Lung (tissue), 11 donors: ENCODE measurements at regions not wholly inside any gene's neighbourhood (a gene's known extent, or its start where the extent isn't known, plus 50 kb on each side); places are given as distances from the start of the nearest gene placed in this dataset.
"Not testable (repeated sequence)": the region's sequence is repeated elsewhere in the genome, so short reads cannot be mapped to it uniquely, and the experiment has no call there.

Experiments
- ATAC-seq: fragments of 200-7000 bp; cut with Tn5 transposase; one replicate; pipeline ENCODE4 v1.9.1; 2020; ENCODE audit warnings: moderate number of reproducible peaks; ENCODE audit not compliant: insufficient read depth, low FRiP score
- DNase-seq, 3 donors: peaks; one replicate each; pipeline ENCODE4 v3.0.0-alpha.2; 2013 to 2017
- H3K27ac ChIP-seq, 2 donors: one replicate each; pipeline ENCODE4 v1.5.1; 2013; ENCODE audit warnings: mild to moderate bottlenecking in 2 of 2, moderate library complexity in 2 of 2, control low read depth in 1 of 2, inconsistent platforms in 1 of 2, low read depth in 1 of 2, low read length in 1 of 2
- H3K27me3 ChIP-seq, 3 donors: one replicate each; pipeline ENCODE4 v1.5.1; 2013; ENCODE audit warnings: low read length in 2 of 3; ENCODE audit not compliant: control insufficient read depth in 3 of 3, insufficient read depth in 3 of 3
- H3K36me3 ChIP-seq, 4 donors: one replicate each; pipeline ENCODE4 v1.5.1; 2013; ENCODE audit warnings: low read length in 4 of 4, mild to moderate bottlenecking in 1 of 4, moderate library complexity in 1 of 4; ENCODE audit not compliant: control insufficient read depth in 4 of 4, insufficient read depth in 4 of 4
- H3K4me1 ChIP-seq, 5 donors: one replicate each; pipeline ENCODE4 v1.5.1; 2013; ENCODE audit warnings: low read length in 5 of 5, mild to moderate bottlenecking in 2 of 5, moderate library complexity in 1 of 5; ENCODE audit not compliant: control insufficient read depth in 5 of 5, insufficient read depth in 5 of 5
- H3K4me3 ChIP-seq: one replicate; pipeline ENCODE4 v1.5.1; 2013; ENCODE audit warnings: mild to moderate bottlenecking, control low read depth, moderate library complexity
- H3K9ac ChIP-seq, 2 donors: one replicate each; pipeline ENCODE4 v1.5.1; 2013; ENCODE audit warnings: low read length in 2 of 2, control low read depth in 1 of 2; ENCODE audit not compliant: insufficient read depth in 1 of 2
- H3K9me3 ChIP-seq, 4 donors: one replicate each; pipeline ENCODE4 v1.5.1; 2013; ENCODE audit warnings: low read length in 3 of 4, mild to moderate bottlenecking in 1 of 4, moderate library complexity in 1 of 4; ENCODE audit not compliant: control insufficient read depth in 4 of 4, insufficient read depth in 3 of 4
- CTCF ChIP-seq: IDR thresholded peaks from 2 replicates; pipeline ENCODE4 v1.5.1; 2012; ENCODE audit warnings: mild to moderate bottlenecking; ENCODE audit errors: control extremely low read depth, extremely low read depth
- WGBS, 2 donors: extraction: QIAGEN DNeasy Blood & Tissue Kit; methylation state at CpG; one replicate each; pipeline ENCODE4 v1.1.7; 2013; 5-methylcytosine and 5-hydroxymethylcytosine counted together
- donor health status: control.
- donor health status: control.
- donor health status: Bipolar disorder and iron deficiency.
- donor health status: healthy.
- donor health status: DM: yes; HTN: yes; CAD: no.

DNA sequence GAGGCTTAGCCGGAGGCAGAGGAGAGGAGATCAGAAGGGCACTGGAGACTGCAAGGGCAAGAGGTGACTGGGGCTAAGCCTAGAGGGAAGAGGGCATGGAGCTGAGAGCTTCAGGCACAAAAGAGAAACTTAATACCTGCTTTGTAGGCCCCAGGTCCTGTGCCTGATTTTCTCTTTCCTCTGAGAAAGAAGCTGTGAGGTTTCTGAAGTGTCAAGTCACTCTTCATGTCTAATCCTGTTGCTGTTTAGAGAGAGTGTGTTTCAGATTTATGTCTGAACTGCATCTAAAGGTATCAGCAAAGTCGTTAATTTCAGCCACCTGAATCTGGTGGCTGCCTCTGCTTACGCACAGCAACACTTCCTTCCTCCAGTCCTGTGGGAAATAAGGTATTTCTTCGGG lies 106.9 kb upstream of the RNU6-1 start:
- no peak for TF ChIP-seq CTCF
- DNase-seq = no peak
- no peak overlapping the region for H3K27ac ChIP-seq
- no peak overlapping the region for H3K4me3 ChIP-seq
- H3K9me3 ChIP-seq = no peaks in the 10 kb centered on the region
- H3K4me1 ChIP-seq = peaks cover 0 to 14% (median 8%) of the 10 kb centered on the region in 5 donors
- no peak overlapping the region for H3K9ac ChIP-seq
- no peaks in the 10 kb centered on the region for H3K27me3 ChIP-seq
- 30 to 58% methylated on average over 4 of the region's 4 CpGs for WGBS, 2 donors
- no peaks in the 10 kb centered on the region for H3K36me3 ChIP-seq
- ATAC-seq = no peak

DNA sequence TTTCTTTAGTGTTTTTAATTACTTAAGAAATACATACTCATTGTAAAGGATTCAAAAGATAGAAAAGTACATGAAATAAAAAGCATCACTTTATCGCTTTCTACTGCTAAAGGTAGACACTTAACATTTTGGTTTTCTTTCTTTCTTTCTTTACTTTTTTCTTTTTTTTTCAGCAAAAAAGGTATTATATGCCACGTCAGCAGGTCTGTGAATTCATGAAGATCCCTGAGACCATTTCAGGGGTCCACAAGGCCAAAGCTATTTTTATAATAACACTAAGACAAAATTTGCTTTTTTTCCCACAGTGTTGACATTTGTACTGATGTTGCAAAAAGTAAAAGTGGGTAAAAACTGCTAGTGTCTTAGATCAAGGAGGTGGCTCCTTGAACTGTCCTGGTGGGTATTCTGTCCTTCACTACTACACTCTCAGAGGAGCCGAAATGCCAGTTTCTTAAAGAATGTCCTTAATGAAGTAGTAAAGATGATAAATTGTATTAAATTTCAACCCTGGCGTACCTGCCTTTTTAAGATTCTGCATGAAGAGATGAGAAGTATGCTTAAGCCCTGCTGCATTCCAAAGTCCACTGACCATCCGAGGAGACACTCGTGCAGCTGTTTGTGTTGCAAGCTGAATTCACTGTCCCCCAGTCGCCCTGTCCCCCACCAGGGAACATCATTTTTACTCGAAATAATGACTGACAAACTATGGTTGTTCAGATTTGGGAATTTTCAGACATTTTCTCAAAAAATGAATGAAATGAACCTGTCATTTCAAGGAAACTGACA lies 106.7 kb upstream of the PIAS1 start:
- no peak for ATAC-seq
- 89 to 90% methylated on average over 8 of the region's 8 CpGs for WGBS, 2 donors
- no peaks in the 10 kb centered on the region for H3K36me3 ChIP-seq
- H3K4me3 ChIP-seq = no peak overlapping the region
- peaks cover 0 to 9% (median 8%) of the 10 kb centered on the region in 5 donors for H3K4me1 ChIP-seq
- DNase-seq = no peak
- H3K27ac ChIP-seq = no peak overlapping the region
- H3K9ac ChIP-seq = no peak overlapping the region
- no peaks in the 10 kb centered on the region for H3K9me3 ChIP-seq
- no peak for TF ChIP-seq CTCF
- H3K27me3 ChIP-seq = no peaks in the 10 kb centered on the region

DNA sequence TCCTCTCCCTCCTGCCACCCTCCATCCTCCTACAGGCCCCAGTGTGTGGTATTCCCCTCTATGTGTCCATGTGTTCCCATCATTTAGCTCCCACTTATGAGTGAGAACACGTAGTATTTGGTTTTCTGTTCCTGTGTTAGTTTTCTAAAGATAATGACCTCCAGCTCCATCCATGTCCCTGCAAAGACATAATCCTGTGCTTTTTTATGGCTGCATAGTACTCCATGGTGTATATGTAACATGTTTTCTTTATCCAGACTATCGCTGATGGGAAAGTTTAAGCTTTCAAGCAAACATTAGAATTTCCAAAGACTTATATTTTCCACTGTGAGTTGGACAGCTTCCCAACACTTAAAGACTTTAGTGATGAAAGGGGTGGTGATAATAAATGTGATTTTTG lies 105.9 kb upstream of the PIAS1 start:
- Histone ChIP-seq H3K9ac (no peak overlapping the region), H3K27me3 (no peaks in the 10 kb centered on the region), H3K36me3 (no peaks in the 10 kb centered on the region), H3K4me3 (no peak overlapping the region), H3K4me1 (peaks cover 0 to 9% (median 8%) of the 10 kb centered on the region in 5 donors), H3K27ac (no peak overlapping the region), H3K9me3 (no peaks in the 10 kb centered on the region)
- DNase-seq (no peak), ATAC-seq (no peak)
- no peak for TF ChIP-seq CTCF
- WGBS, 2 donors = 96 to 99% methylated on average over 2 of the region's 2 CpGs

- H3K36me3 ChIP-seq, H3K9me3 ChIP-seq, ATAC-seq, H3K4me3 ChIP-seq, H3K9ac ChIP-seq, DNase-seq, H3K27me3 ChIP-seq, H3K27ac ChIP-seq, H3K4me1 ChIP-seq: not testable (repeated sequence)
- WGBS, 2 donors = 85 to 93% methylated on average over 3 of the region's 3 CpGs
Observed at GRCh38 chr15:67951187-67951586, 102.9 kb upstream of the PIAS1 start.
